ENCODE measurements at regions not wholly inside any gene's neighbourhood (a gene's known extent, or its start where the extent isn't known, plus 50 kb on each side); places are given as distances from the start of the nearest gene placed in this dataset.

DNA sequence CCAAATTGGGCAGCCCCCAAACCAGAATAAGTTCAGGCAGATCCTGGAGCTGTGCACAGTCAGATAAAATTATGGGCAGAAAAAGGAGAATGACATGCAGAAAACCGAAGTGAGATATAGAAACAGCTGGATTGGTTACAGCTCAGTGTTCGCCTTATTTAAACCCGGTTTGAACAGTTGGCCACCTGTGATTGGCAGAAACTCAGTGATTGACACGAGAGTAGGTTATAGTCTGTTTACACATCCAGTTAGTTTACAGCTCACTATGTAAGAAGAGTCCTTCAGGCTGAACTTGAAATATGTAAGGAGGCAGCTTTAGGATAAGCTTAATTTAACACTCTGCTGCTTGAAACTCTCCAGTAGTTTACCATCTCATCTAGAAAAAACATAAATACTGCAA is 271.6 kb upstream of the ARRDC4 start:
- TF ChIP-seq EZH2 (IDR thresholded peaks at IDR 0.05; ENCODE audit: low read length, missing control alignments) = no peak
- TF ChIP-seq, protein P1, sequence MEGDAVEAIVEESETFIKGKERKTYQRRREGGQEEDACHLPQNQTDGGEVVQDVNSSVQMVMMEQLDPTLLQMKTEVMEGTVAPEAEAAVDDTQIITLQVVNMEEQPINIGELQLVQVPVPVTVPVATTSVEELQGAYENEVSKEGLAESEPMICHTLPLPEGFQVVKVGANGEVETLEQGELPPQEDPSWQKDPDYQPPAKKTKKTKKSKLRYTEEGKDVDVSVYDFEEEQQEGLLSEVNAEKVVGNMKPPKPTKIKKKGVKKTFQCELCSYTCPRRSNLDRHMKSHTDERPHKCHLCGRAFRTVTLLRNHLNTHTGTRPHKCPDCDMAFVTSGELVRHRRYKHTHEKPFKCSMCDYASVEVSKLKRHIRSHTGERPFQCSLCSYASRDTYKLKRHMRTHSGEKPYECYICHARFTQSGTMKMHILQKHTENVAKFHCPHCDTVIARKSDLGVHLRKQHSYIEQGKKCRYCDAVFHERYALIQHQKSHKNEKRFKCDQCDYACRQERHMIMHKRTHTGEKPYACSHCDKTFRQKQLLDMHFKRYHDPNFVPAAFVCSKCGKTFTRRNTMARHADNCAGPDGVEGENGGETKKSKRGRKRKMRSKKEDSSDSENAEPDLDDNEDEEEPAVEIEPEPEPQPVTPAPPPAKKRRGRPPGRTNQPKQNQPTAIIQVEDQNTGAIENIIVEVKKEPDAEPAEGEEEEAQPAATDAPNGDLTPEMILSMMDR (conservative IDR thresholded peaks at IDR 0.05 in 1 of 2, IDR thresholded peaks at IDR 0.05 in 1 of 2; ENCODE audit: low read depth in 1 of 2, low read length in 2 of 2) = no peak
- no peak overlapping the region for H3K27ac ChIP-seq (ENCODE audit: insufficient read depth, low read length)
- no peaks in the 10 kb centered on the region for H3K36me3 ChIP-seq (ENCODE audit: control insufficient read depth, insufficient read depth, low read length)
- no peak overlapping the region for H2AFZ ChIP-seq (ENCODE audit: low read length)
- no peak for DNase-seq (ENCODE audit: low read depth in 2 of 2)
- H3K4me2 ChIP-seq (ENCODE audit: extremely low read depth, insufficient read depth, low read length) = no peak overlapping the region
- H4K20me1 ChIP-seq (ENCODE audit: control insufficient read depth, extremely low read depth, insufficient read depth, low read length) = no peaks in the 10 kb centered on the region
- H3K9me3 ChIP-seq (ENCODE audit: control insufficient read depth, insufficient read depth, low read depth, low read length) = no peaks in the 10 kb centered on the region
- no peaks in the 10 kb centered on the region for H3K79me2 ChIP-seq (ENCODE audit: control insufficient read depth, insufficient read depth, low read length)
- no peak overlapping the region for H3K4me3 ChIP-seq (replicated peaks in 1 of 4; ENCODE audit: control extremely low read depth in 1 of 4, insufficient read depth in 1 of 4, low read depth in 3 of 4, low read length in 4 of 4)
- H3K27me3 ChIP-seq (ENCODE audit: control insufficient read depth, insufficient read depth, low read length) = no peaks in the 10 kb centered on the region
- H3K9ac ChIP-seq (ENCODE audit: insufficient read depth, low read length) = no peak overlapping the region
- no peaks in the 10 kb centered on the region for H3K4me1 ChIP-seq (ENCODE audit: control insufficient read depth, extremely low read depth, insufficient read depth, low read length)

DNA sequence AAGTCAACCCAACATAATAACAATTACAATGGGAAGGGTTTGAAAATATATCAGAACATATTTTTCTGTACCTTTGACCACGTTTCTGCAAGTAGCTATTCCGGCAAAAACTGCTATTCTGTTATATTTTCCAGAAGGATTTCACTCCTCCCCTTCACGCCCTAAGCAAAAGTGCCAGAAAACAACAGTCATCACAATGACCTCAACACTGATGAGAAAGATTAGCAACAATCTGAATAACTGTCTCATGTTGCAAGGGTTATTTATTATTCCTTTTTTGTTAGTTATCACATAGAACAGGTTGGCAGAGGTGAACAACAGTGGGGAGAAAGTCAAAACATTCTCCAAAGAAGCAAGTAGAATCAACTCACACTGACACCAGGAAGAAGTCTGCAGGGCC is 269.4 kb upstream of the ARRDC4 start:
- H3K27me3 ChIP-seq (ENCODE audit: control insufficient read depth, insufficient read depth, low read length) = no peaks in the 10 kb centered on the region
- H2AFZ ChIP-seq (ENCODE audit: low read length) = no peak overlapping the region
- H4K20me1 ChIP-seq (ENCODE audit: control insufficient read depth, extremely low read depth, insufficient read depth, low read length) = no peaks in the 10 kb centered on the region
- H3K27ac ChIP-seq (ENCODE audit: insufficient read depth, low read length) = no peak overlapping the region
- no peak for TF ChIP-seq EZH2 (IDR thresholded peaks at IDR 0.05; ENCODE audit: low read length, missing control alignments)
- TF ChIP-seq, protein P1 (conservative IDR thresholded peaks at IDR 0.05 in 1 of 2, IDR thresholded peaks at IDR 0.05 in 1 of 2; ENCODE audit: low read depth in 1 of 2, low read length in 2 of 2) = no peak
- H3K4me2 ChIP-seq (ENCODE audit: extremely low read depth, insufficient read depth, low read length) = no peak overlapping the region
- no peak overlapping the region for H3K9ac ChIP-seq (ENCODE audit: insufficient read depth, low read length)
- H3K79me2 ChIP-seq (ENCODE audit: control insufficient read depth, insufficient read depth, low read length) = no peaks in the 10 kb centered on the region
- H3K4me1 ChIP-seq (ENCODE audit: control insufficient read depth, extremely low read depth, insufficient read depth, low read length) = no peaks in the 10 kb centered on the region
- H3K36me3 ChIP-seq (ENCODE audit: control insufficient read depth, insufficient read depth, low read length) = no peaks in the 10 kb centered on the region
- no peak for DNase-seq (ENCODE audit: low read depth in 2 of 2)
- H3K9me3 ChIP-seq (ENCODE audit: control insufficient read depth, insufficient read depth, low read depth, low read length) = no peaks in the 10 kb centered on the region
- no peak overlapping the region for H3K4me3 ChIP-seq (replicated peaks in 1 of 4; ENCODE audit: control extremely low read depth in 1 of 4, insufficient read depth in 1 of 4, low read depth in 3 of 4, low read length in 4 of 4)

GRCh38 chr15:97691799-97692198 is 268.7 kb upstream of the ARRDC4 start:
- Histone ChIP-seq H4K20me1 (ENCODE audit: control insufficient read depth, extremely low read depth, insufficient read depth, low read length) (no peaks in the 10 kb centered on the region), H3K9ac (ENCODE audit: insufficient read depth, low read length) (no peak overlapping the region), H3K9me3 (ENCODE audit: control insufficient read depth, insufficient read depth, low read depth, low read length) (no peaks in the 10 kb centered on the region), H3K4me2 (ENCODE audit: extremely low read depth, insufficient read depth, low read length) (no peak overlapping the region), H2AFZ (ENCODE audit: low read length) (no peak overlapping the region), H3K4me1 (ENCODE audit: control insufficient read depth, extremely low read depth, insufficient read depth, low read length) (no peaks in the 10 kb centered on the region), H3K27ac (ENCODE audit: insufficient read depth, low read length) (no peak overlapping the region), H3K4me3 (replicated peaks in 1 of 4; ENCODE audit: control extremely low read depth in 1 of 4, insufficient read depth in 1 of 4, low read depth in 3 of 4, low read length in 4 of 4) (no peak overlapping the region), H3K36me3 (ENCODE audit: control insufficient read depth, insufficient read depth, low read length) (no peaks in the 10 kb centered on the region), H3K79me2 (ENCODE audit: control insufficient read depth, insufficient read depth, low read length) (no peaks in the 10 kb centered on the region), H3K27me3 (ENCODE audit: control insufficient read depth, insufficient read depth, low read length) (no peaks in the 10 kb centered on the region)
- TF ChIP-seq, protein P1 (conservative IDR thresholded peaks at IDR 0.05 in 1 of 2, IDR thresholded peaks at IDR 0.05 in 1 of 2; ENCODE audit: low read depth in 1 of 2, low read length in 2 of 2) = no peak
- no peak for TF ChIP-seq EZH2 (IDR thresholded peaks at IDR 0.05; ENCODE audit: low read length, missing control alignments)
- DNase-seq (ENCODE audit: low read depth in 2 of 2) = no peak

Data from fibroblast of lung (primary cell).